ENCODE measurements at regions not wholly inside any gene's neighbourhood (a gene's known extent, or its start where the extent isn't known, plus 50 kb on each side); places are given as distances from the start of the nearest gene placed in this dataset.

DNA sequence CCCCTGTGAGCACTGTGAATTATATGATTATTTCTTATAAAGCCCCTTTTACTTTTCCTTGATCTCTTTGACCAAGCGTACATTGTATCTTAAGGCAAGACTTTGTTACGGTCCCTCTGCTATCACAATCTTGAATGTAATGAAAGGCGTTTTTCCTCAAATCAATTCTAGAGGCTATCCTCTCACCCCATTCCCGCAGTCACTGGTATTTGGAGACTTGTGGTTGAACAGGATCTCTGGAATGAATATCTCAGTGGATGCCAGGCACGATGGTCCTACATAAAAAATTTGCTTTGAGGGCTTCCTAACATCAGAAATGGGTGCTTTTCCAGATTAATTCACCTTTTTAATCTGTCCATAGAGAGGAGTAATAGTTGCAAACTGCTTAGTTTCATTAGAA is 151.4 kb upstream of the PAPPA start:
- no peak for TF ChIP-seq EZH2 (IDR thresholded peaks at IDR 0.05; ENCODE audit: low read length)
- TF ChIP-seq, protein P1, sequence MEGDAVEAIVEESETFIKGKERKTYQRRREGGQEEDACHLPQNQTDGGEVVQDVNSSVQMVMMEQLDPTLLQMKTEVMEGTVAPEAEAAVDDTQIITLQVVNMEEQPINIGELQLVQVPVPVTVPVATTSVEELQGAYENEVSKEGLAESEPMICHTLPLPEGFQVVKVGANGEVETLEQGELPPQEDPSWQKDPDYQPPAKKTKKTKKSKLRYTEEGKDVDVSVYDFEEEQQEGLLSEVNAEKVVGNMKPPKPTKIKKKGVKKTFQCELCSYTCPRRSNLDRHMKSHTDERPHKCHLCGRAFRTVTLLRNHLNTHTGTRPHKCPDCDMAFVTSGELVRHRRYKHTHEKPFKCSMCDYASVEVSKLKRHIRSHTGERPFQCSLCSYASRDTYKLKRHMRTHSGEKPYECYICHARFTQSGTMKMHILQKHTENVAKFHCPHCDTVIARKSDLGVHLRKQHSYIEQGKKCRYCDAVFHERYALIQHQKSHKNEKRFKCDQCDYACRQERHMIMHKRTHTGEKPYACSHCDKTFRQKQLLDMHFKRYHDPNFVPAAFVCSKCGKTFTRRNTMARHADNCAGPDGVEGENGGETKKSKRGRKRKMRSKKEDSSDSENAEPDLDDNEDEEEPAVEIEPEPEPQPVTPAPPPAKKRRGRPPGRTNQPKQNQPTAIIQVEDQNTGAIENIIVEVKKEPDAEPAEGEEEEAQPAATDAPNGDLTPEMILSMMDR (optimal IDR thresholded peaks at IDR 0.05 in 1 of 3, IDR thresholded peaks at IDR 0.05 in 1 of 3, conservative IDR thresholded peaks at IDR 0.05 in 1 of 3; ENCODE audit: extremely low read depth in 1 of 3, insufficient read depth in 2 of 3, low read length in 3 of 3) = no peak
- no peaks in the 10 kb centered on the region for H3K79me2 ChIP-seq (ENCODE audit: control insufficient read depth, insufficient read depth, low read length)
- no peak overlapping the region for H3K9ac ChIP-seq (ENCODE audit: control insufficient read depth, extremely low read depth, insufficient read depth, low read length)
- DNase-seq (ENCODE audit: low read depth, low spot score) (no peak), FAIRE-seq (no peak)
- no peaks in the 10 kb centered on the region for H3K36me3 ChIP-seq (ENCODE audit: control insufficient read depth in 2 of 2, extremely low read depth in 1 of 2, insufficient read depth in 2 of 2, low read length in 2 of 2)
- no peak overlapping the region for H3K4me2 ChIP-seq (ENCODE audit: control insufficient read depth, extremely low read depth, insufficient read depth, low read depth, low read length)
- no peaks in the 10 kb centered on the region for H3K9me1 ChIP-seq (ENCODE audit: control insufficient read depth, extremely low read depth, insufficient read depth, low read length)
- peaks cover 8% of the 10 kb centered on the region for H3K4me1 ChIP-seq (ENCODE audit: control insufficient read depth, extremely low read depth, insufficient read depth, low read length)
- H3K27ac ChIP-seq (ENCODE audit: control insufficient read depth, insufficient read depth, low read length) = no peak overlapping the region
- H4K20me1 ChIP-seq (ENCODE audit: control insufficient read depth, extremely low read depth, insufficient read depth, low read length) = no peaks in the 10 kb centered on the region
- no peaks in the 10 kb centered on the region for H3K27me3 ChIP-seq (ENCODE audit: control insufficient read depth, extremely low read depth, insufficient read depth, low read length)
- no peak overlapping the region for H2AFZ ChIP-seq (ENCODE audit: control insufficient read depth, low read length)
- H3K4me3 ChIP-seq (ENCODE audit: control insufficient read depth in 2 of 3, extremely low read depth in 1 of 3, insufficient read depth in 2 of 3, low read depth in 1 of 3, low read length in 3 of 3) = no peak overlapping the region
- dilution Hi-C loops (cut with MboI; ENCODE audit: extremely low pct_ligation_motif_present, low sequenced_read_pairs) = no loop called here
- no peaks in the 10 kb centered on the region for H3K9me3 ChIP-seq (ENCODE audit: control insufficient read depth, low read depth, low read length)

DNA sequence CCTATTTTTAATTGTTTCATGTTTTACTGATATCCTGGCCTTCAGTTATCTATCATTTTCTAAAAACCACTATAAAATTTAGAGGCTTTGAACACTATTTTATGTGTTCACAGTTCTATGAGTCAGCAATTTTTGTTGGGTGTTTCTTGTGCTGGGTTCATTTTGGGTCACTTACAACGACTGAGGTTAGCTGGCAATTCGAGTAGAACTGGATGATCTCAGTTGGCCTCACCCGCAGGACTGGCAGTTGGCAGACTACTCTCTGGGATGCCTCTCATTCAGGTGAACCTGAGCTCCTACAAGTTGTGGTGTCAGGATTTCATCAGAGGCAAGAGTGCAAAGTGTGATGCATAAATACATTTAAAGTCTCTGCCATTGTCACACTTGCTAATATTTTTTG is 151.0 kb upstream of the PAPPA start:
- Histone ChIP-seq H3K79me2 (ENCODE audit: control insufficient read depth, insufficient read depth, low read length) (no peaks in the 10 kb centered on the region), H3K9me1 (ENCODE audit: control insufficient read depth, extremely low read depth, insufficient read depth, low read length) (no peaks in the 10 kb centered on the region), H3K4me3 (ENCODE audit: control insufficient read depth in 2 of 3, extremely low read depth in 1 of 3, insufficient read depth in 2 of 3, low read depth in 1 of 3, low read length in 3 of 3) (no peak overlapping the region), H4K20me1 (ENCODE audit: control insufficient read depth, extremely low read depth, insufficient read depth, low read length) (no peaks in the 10 kb centered on the region), H3K9me3 (ENCODE audit: control insufficient read depth, low read depth, low read length) (no peaks in the 10 kb centered on the region), H3K4me2 (ENCODE audit: control insufficient read depth, extremely low read depth, insufficient read depth, low read depth, low read length) (no peak overlapping the region), H3K36me3 (ENCODE audit: control insufficient read depth in 2 of 2, extremely low read depth in 1 of 2, insufficient read depth in 2 of 2, low read length in 2 of 2) (no peaks in the 10 kb centered on the region), H3K27ac (ENCODE audit: control insufficient read depth, insufficient read depth, low read length) (no peak overlapping the region), H3K4me1 (ENCODE audit: control insufficient read depth, extremely low read depth, insufficient read depth, low read length) (peaks cover 6% of the 10 kb centered on the region), H3K27me3 (ENCODE audit: control insufficient read depth, extremely low read depth, insufficient read depth, low read length) (no peaks in the 10 kb centered on the region), H2AFZ (ENCODE audit: control insufficient read depth, low read length) (no peak overlapping the region), H3K9ac (ENCODE audit: control insufficient read depth, extremely low read depth, insufficient read depth, low read length) (no peak overlapping the region)
- TF ChIP-seq, protein P1 (optimal IDR thresholded peaks at IDR 0.05 in 1 of 3, IDR thresholded peaks at IDR 0.05 in 1 of 3, conservative IDR thresholded peaks at IDR 0.05 in 1 of 3; ENCODE audit: extremely low read depth in 1 of 3, insufficient read depth in 2 of 3, low read length in 3 of 3) = no peak
- TF ChIP-seq EZH2 (IDR thresholded peaks at IDR 0.05; ENCODE audit: low read length) = no peak
- dilution Hi-C loops (cut with MboI; ENCODE audit: extremely low pct_ligation_motif_present, low sequenced_read_pairs) = no loop called here
- DNase-seq (ENCODE audit: low read depth, low spot score) (no peak), FAIRE-seq (peak; percentile 73)
